ENCODE measurements at regions not wholly inside any gene's neighbourhood (a gene's known extent, or its start where the extent isn't known, plus 50 kb on each side); places are given as distances from the start of the nearest gene placed in this dataset.
"Not testable (repeated sequence)": the region's sequence is repeated elsewhere in the genome, so short reads cannot be mapped to it uniquely, and the experiment has no call there.

GRCh38 chr7:88610942-88611341 lies 148.6 kb upstream of the ZNF804B start:
- no peaks in the 10 kb centered on the region for H3K36me3 ChIP-seq (ENCODE audit: insufficient read depth, low read length)
- no peak overlapping the region for H3K9ac ChIP-seq (ENCODE audit: low read depth, low read length)
- no peaks in the 10 kb centered on the region for H3K4me1 ChIP-seq (ENCODE audit: control insufficient read depth, insufficient read depth, low read length)
- no peaks in the 10 kb centered on the region for H3K9me3 ChIP-seq (replicated peaks; ENCODE audit: low read length)
- H3K27me3 ChIP-seq (ENCODE audit: control insufficient read depth, insufficient read depth, low read length) = no peaks in the 10 kb centered on the region
- H3K4me2 ChIP-seq (ENCODE audit: low read length) = no peak overlapping the region
- no peak overlapping the region for H3K4me3 ChIP-seq (ENCODE audit: low read length)

- no peaks in the 10 kb centered on the region for H3K9me3 ChIP-seq (replicated peaks; ENCODE audit: low read length)
- H3K36me3 ChIP-seq (ENCODE audit: insufficient read depth, low read length) = no peaks in the 10 kb centered on the region
- no peak overlapping the region for H3K9ac ChIP-seq (ENCODE audit: low read depth, low read length)
- no peak overlapping the region for H3K4me2 ChIP-seq (ENCODE audit: low read length)
- H3K4me3 ChIP-seq (ENCODE audit: low read length) = no peak overlapping the region
- H3K27me3 ChIP-seq (ENCODE audit: control insufficient read depth, insufficient read depth, low read length) = no peaks in the 10 kb centered on the region
- H3K4me1 ChIP-seq (ENCODE audit: control insufficient read depth, insufficient read depth, low read length) = no peaks in the 10 kb centered on the region
Observed at GRCh38 chr7:88600695-88601094, 158.8 kb upstream of the ZNF804B start.

- H3K36me3 ChIP-seq (ENCODE audit: insufficient read depth, low read length) = no peaks in the 10 kb centered on the region
Observed at GRCh38 chr7:88599528-88599927, 160.0 kb upstream of the ZNF804B start.

DNA sequence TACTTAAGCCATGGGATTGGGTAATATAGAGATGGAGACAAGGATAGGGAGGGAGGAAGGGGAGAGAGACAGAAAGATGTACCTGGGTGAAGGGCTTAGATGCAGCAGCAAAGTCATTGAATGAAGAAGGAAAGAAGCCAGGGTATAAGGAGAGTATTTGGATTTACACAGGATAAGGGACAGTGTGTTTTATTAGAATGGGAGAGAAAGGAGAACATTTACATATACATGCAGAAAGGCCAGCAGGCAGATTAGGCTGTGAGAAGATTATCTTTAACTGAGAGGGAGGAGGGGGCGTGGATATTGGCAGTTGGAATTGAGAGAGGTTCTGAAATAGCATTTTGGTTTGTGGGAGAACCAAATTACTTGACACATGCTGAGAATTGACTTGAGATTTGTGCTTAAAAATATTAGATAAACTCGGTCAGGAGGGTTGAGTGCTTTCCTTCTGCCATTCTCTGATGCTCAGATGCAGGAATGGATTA lies 161.5 kb upstream of the ZNF804B start:
- Histone ChIP-seq H3K36me3 (ENCODE audit: insufficient read depth, low read length) (no peaks in the 10 kb centered on the region), H3K9me3 (replicated peaks; ENCODE audit: low read length) (no peaks in the 10 kb centered on the region), H3K27me3 (ENCODE audit: control insufficient read depth, insufficient read depth, low read length) (no peaks in the 10 kb centered on the region), H3K9ac (ENCODE audit: low read depth, low read length) (no peak overlapping the region), H3K4me2 (ENCODE audit: low read length) (no peak overlapping the region), H3K4me3 (ENCODE audit: low read length) (no peak overlapping the region), H3K4me1 (ENCODE audit: control insufficient read depth, insufficient read depth, low read length) (no peaks in the 10 kb centered on the region)

More at GRCh38 chr7:88599528-88599927, 160.0 kb upstream of the ZNF804B start:
- no peak overlapping the region for H3K4me3 ChIP-seq (ENCODE audit: low read length)
- no peaks in the 10 kb centered on the region for H3K4me1 ChIP-seq (ENCODE audit: control insufficient read depth, insufficient read depth, low read length)
- no peak overlapping the region for H3K9ac ChIP-seq (ENCODE audit: low read depth, low read length)
- H3K4me2 ChIP-seq (ENCODE audit: low read length) = no peak overlapping the region
- H3K27me3 ChIP-seq (ENCODE audit: control insufficient read depth, insufficient read depth, low read length) = no peaks in the 10 kb centered on the region
- H3K9me3 ChIP-seq (replicated peaks; ENCODE audit: low read length) = no peaks in the 10 kb centered on the region

GRCh38 chr7:88590963-88591362 lies 168.5 kb upstream of the ZNF804B start:
- H3K4me3 ChIP-seq (ENCODE audit: low read length) = no peak overlapping the region
- no peaks in the 10 kb centered on the region for H3K4me1 ChIP-seq (ENCODE audit: control insufficient read depth, insufficient read depth, low read length)
- H3K4me2 ChIP-seq (ENCODE audit: low read length) = no peak overlapping the region
- no peaks in the 10 kb centered on the region for H3K36me3 ChIP-seq (ENCODE audit: insufficient read depth, low read length)
- no peaks in the 10 kb centered on the region for H3K27me3 ChIP-seq (ENCODE audit: control insufficient read depth, insufficient read depth, low read length)
- no peak overlapping the region for H3K9ac ChIP-seq (ENCODE audit: low read depth, low read length)
- no peaks in the 10 kb centered on the region for H3K9me3 ChIP-seq (replicated peaks; ENCODE audit: low read length)

DNA sequence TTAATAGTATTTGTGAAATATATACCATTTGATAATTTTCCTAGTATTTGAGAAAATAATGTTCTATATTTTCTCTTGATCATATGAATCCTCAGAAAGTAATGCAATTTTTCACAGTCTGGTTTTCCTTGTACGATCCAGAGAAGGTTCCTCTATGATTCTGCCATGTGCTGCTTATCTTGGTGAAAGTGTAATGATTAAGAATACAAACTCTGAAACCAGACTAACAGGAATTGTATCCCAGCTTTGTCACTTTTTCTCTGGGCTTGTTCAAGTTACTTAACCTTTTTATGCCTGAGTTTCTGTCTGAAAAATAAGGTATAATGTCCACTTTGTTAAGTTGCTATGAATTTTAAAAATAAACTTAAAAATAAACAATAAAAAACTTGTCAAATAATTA lies 169.6 kb upstream of the ZNF804B start:
- Histone ChIP-seq H3K9ac (ENCODE audit: low read depth, low read length) (no peak overlapping the region), H3K36me3 (ENCODE audit: insufficient read depth, low read length) (no peaks in the 10 kb centered on the region), H3K4me3 (ENCODE audit: low read length) (no peak overlapping the region), H3K9me3 (replicated peaks; ENCODE audit: low read length) (no peaks in the 10 kb centered on the region), H3K4me1 (ENCODE audit: control insufficient read depth, insufficient read depth, low read length) (no peaks in the 10 kb centered on the region), H3K4me2 (ENCODE audit: low read length) (no peak overlapping the region), H3K27me3 (ENCODE audit: control insufficient read depth, insufficient read depth, low read length) (no peaks in the 10 kb centered on the region)

DNA sequence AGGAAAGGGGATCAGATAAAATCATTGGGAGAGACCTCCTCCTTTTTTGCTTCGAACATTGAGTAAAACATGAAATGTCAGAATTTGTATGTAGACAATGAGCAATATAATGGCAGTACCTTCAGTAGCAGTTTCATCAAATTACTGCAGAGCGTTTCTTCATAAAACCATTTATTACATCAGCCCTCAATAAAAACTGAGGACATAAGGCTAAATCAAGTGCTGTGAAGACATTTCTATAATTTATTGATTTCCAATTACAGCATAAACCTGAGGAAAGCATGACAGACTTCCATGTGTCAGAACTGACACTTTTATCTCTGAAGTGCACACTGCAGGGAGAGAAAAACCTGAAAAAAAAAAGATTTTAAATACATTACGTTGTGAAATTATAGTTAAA lies 172.6 kb upstream of the ZNF804B start:
- H3K36me3 ChIP-seq (ENCODE audit: insufficient read depth, low read length) = no peaks in the 10 kb centered on the region
- no peak overlapping the region for H3K4me2 ChIP-seq (ENCODE audit: low read length)
- H3K9ac ChIP-seq (ENCODE audit: low read depth, low read length) = no peak overlapping the region
- H3K4me1 ChIP-seq (ENCODE audit: control insufficient read depth, insufficient read depth, low read length) = no peaks in the 10 kb centered on the region
- no peak overlapping the region for H3K4me3 ChIP-seq (ENCODE audit: low read length)
- H3K9me3 ChIP-seq (replicated peaks; ENCODE audit: low read length) = no peaks in the 10 kb centered on the region
- H3K27me3 ChIP-seq (ENCODE audit: control insufficient read depth, insufficient read depth, low read length) = no peaks in the 10 kb centered on the region

- H3K4me2 ChIP-seq (ENCODE audit: low read length) = no peak overlapping the region
- H3K9ac ChIP-seq (ENCODE audit: low read depth, low read length) = no peak overlapping the region
- H3K4me3 ChIP-seq (ENCODE audit: low read length) = no peak overlapping the region
- H3K9me3 ChIP-seq (replicated peaks; ENCODE audit: low read length) = no peaks in the 10 kb centered on the region
- no peaks in the 10 kb centered on the region for H3K27me3 ChIP-seq (ENCODE audit: control insufficient read depth, insufficient read depth, low read length)
- H3K36me3 ChIP-seq (ENCODE audit: insufficient read depth, low read length) = no peaks in the 10 kb centered on the region
- no peaks in the 10 kb centered on the region for H3K4me1 ChIP-seq (ENCODE audit: control insufficient read depth, insufficient read depth, low read length)
Observed at GRCh38 chr7:88586219-88586618, 173.3 kb upstream of the ZNF804B start.

DNA sequence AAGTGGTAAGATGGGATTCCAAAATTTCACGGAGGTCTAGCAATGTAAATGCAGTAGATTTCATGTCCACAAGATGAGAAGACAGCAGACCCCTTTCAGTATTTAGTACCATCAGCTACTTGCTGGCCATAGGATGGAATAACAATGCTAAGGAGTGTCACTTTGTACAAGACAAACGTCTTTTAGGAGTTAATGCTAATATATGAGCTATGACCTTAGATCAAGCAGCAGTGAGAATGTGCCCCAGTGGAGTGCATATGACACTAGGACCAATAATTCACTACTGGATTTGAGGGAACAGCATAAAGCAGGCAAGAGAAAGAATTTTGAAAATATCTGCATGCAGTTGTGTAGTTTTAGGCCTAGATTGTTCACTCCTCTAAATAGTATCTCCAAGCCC lies 182.8 kb upstream of the ZNF804B start:
- Histone ChIP-seq H3K4me2 (ENCODE audit: low read length) (no peak overlapping the region), H3K9ac (ENCODE audit: low read depth, low read length) (no peak overlapping the region), H3K4me3 (ENCODE audit: low read length) (no peak overlapping the region), H3K4me1 (ENCODE audit: control insufficient read depth, insufficient read depth, low read length) (no peaks in the 10 kb centered on the region), H3K9me3 (replicated peaks; ENCODE audit: low read length) (no peaks in the 10 kb centered on the region), H3K36me3 (ENCODE audit: insufficient read depth, low read length) (no peaks in the 10 kb centered on the region), H3K27me3 (ENCODE audit: control insufficient read depth, insufficient read depth, low read length) (no peaks in the 10 kb centered on the region)

- no peaks in the 10 kb centered on the region for H3K27me3 ChIP-seq (ENCODE audit: control insufficient read depth, insufficient read depth, low read length)
- H3K9me3 ChIP-seq (replicated peaks; ENCODE audit: low read length) = no peaks in the 10 kb centered on the region
- no peak overlapping the region for H3K9ac ChIP-seq (ENCODE audit: low read depth, low read length)
- no peaks in the 10 kb centered on the region for H3K4me1 ChIP-seq (ENCODE audit: control insufficient read depth, insufficient read depth, low read length)
- no peak overlapping the region for H3K4me3 ChIP-seq (ENCODE audit: low read length)
- no peaks in the 10 kb centered on the region for H3K36me3 ChIP-seq (ENCODE audit: insufficient read depth, low read length)
- H3K4me2 ChIP-seq (ENCODE audit: low read length) = no peak overlapping the region
Observed at GRCh38 chr7:88566162-88566729, 193.3 kb upstream of the ZNF804B start.

DNA sequence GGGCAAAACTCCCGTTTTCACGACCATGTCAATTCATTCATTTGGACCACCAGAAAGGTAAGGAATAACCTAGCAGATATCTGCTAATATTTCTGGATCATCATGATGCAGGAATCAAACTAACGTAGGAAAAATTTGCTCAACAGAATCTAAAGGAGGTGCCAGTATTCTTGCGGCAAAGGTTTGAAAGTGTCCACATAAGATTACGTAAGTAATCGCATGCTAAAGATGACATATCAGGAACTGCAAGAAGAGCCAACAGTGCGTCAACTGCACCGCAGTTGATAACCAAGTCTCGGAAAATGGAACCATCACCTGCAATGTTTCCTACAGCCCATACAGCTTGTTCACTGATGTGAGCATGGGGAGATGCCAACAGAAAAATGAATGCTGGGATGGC lies 194.1 kb upstream of the ZNF804B start:
- Histone ChIP-seq H3K9ac (ENCODE audit: low read depth, low read length) (no peak overlapping the region), H3K4me3 (ENCODE audit: low read length) (no peak overlapping the region), H3K4me1 (ENCODE audit: control insufficient read depth, insufficient read depth, low read length) (no peaks in the 10 kb centered on the region), H3K36me3 (ENCODE audit: insufficient read depth, low read length) (no peaks in the 10 kb centered on the region), H3K9me3 (replicated peaks; ENCODE audit: low read length) (no peaks in the 10 kb centered on the region), H3K27me3 (ENCODE audit: control insufficient read depth, insufficient read depth, low read length) (no peaks in the 10 kb centered on the region), H3K4me2 (ENCODE audit: low read length) (no peak overlapping the region)

GRCh38 chr7:88556441-88556840 lies 203.1 kb upstream of the ZNF804B start:
- H3K4me2 ChIP-seq (ENCODE audit: low read length); H3K9me3 ChIP-seq (replicated peaks; ENCODE audit: low read length); H3K36me3 ChIP-seq (ENCODE audit: insufficient read depth, low read length); H3K4me3 ChIP-seq (ENCODE audit: low read length); H3K9ac ChIP-seq (ENCODE audit: low read depth, low read length); H3K4me1 ChIP-seq (ENCODE audit: control insufficient read depth, insufficient read depth, low read length); H3K27me3 ChIP-seq (ENCODE audit: control insufficient read depth, insufficient read depth, low read length): not testable (repeated sequence)
